ENCODE measurements at regions not wholly inside any gene's neighbourhood (a gene's known extent, or its start where the extent isn't known, plus 50 kb on each side); places are given as distances from the start of the nearest gene placed in this dataset.
A peak's percentile ranks its signal among the peaks of the same experiment; 100 is the strongest.

- TF ChIP-seq, protein P1, sequence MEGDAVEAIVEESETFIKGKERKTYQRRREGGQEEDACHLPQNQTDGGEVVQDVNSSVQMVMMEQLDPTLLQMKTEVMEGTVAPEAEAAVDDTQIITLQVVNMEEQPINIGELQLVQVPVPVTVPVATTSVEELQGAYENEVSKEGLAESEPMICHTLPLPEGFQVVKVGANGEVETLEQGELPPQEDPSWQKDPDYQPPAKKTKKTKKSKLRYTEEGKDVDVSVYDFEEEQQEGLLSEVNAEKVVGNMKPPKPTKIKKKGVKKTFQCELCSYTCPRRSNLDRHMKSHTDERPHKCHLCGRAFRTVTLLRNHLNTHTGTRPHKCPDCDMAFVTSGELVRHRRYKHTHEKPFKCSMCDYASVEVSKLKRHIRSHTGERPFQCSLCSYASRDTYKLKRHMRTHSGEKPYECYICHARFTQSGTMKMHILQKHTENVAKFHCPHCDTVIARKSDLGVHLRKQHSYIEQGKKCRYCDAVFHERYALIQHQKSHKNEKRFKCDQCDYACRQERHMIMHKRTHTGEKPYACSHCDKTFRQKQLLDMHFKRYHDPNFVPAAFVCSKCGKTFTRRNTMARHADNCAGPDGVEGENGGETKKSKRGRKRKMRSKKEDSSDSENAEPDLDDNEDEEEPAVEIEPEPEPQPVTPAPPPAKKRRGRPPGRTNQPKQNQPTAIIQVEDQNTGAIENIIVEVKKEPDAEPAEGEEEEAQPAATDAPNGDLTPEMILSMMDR (IDR thresholded peaks at IDR 0.05), result no peak
- TF ChIP-seq EZH2 (IDR thresholded peaks at IDR 0.05) (no peak), EZH2phosphoT487 (IDR thresholded peaks at IDR 0.05) (peak; percentile 53)
Measured at GRCh38 chr1:223010582-223011504, 132.2 kb downstream of the TLR5 start.

All from neural progenitor cell (in vitro differentiated cells).